Body of pancreas (tissue), 4 donors: ENCODE measurements at regions not wholly inside any gene's neighbourhood (a gene's known extent, or its start where the extent isn't known, plus 50 kb on each side); places are given as distances from the start of the nearest gene placed in this dataset.

Experiments used
- ATAC-seq: fragments of 150-250 bp; one replicate; pipeline ENCODE4 v1.9.1; 2016
- DNase-seq, 4 donors: peaks; one replicate each; pipeline ENCODE4 v3.0.0-alpha.2; 2019
- H3K27ac ChIP-seq, 4 donors: fragments of 200-600 bp; sonication (generic); 1 replicate in 3 of 4; 2 replicates in 1 of 4; pipeline versions ENCODE4 v1.5.1 to v1.6.1; 2016 to 2019; ENCODE audit warnings: mild to moderate bottlenecking in 1 of 4, mixed read lengths in 1 of 4, moderate library complexity in 1 of 4
- H3K27me3 ChIP-seq, 2 donors: fragments of 200-600 bp; sonication (generic); one replicate each; pipeline ENCODE4 v1.6.0; 2016; ENCODE audit warnings: mild to moderate bottlenecking in 1 of 2
- H3K36me3 ChIP-seq, 2 donors: fragments of 200-600 bp; sonication (generic); replicated peaks in 1 of 2; 2 replicates each; pipeline ENCODE4 v1.5.1; 2016; ENCODE audit warnings: low read depth in 2 of 2; ENCODE audit not compliant: insufficient read depth in 1 of 2
- H3K4me1 ChIP-seq: fragments of 200-600 bp; sonication (generic); one replicate; pipeline ENCODE4 v1.6.0; 2016
- H3K4me3 ChIP-seq, 2 donors: fragments of 200-600 bp; sonication (generic); 1 replicate in 1 of 2; 2 replicates in 1 of 2; pipeline ENCODE4 v1.5.1; 2016 to 2019
- H3K9me3 ChIP-seq, 3 donors: fragments of 200-600 bp; sonication (generic); 1 replicate in 2 of 3; 2 replicates in 1 of 3; pipeline ENCODE4 v1.5.1; 2016
- CTCF ChIP-seq, 7 experiments: fragments of 450-650 bp in 4 of 7; fragments of 200-600 bp in 3 of 7; sonication (generic) in 3 of 7; IDR thresholded peaks; one replicate each; pipeline ENCODE4 v1.5.1; 2016 to 2019; ENCODE audit warnings: antibody characterized with exemption in 7 of 7
- POLR2A ChIP-seq, 3 donors: fragments of 450-650 bp; IDR thresholded peaks; one replicate each; pipeline ENCODE4 v1.6.1; 2016; ENCODE audit warnings: antibody characterized with exemption in 3 of 3, mild to moderate bottlenecking in 2 of 3
- WGBS, 2 donors: methylation state at CpG; one replicate each; pipeline ENCODE4 v1.1.5; 2017; 5-methylcytosine and 5-hydroxymethylcytosine counted together
- intact Hi-C: fragments of 100-400 bp; cut with DNase I; formaldehyde crosslinking; loops from one replicate; pipeline ENCODE4 v1.15.1; 2023

- H3K4me1 ChIP-seq: peaks cover 12% of the 10 kb centered on the region
- ATAC-seq (no peak), DNase-seq (no peak)
- intact Hi-C loops: no loop called here
- H3K27me3 ChIP-seq: no peaks in the 10 kb centered on the region
- H3K4me3 ChIP-seq: no peak overlapping the region
- no peak overlapping the region for H3K27ac ChIP-seq
- TF ChIP-seq POLR2A (IDR thresholded peaks at IDR 0.05): no peak
- TF ChIP-seq CTCF (IDR thresholded peaks at IDR 0.05): no peak
- no peaks in the 10 kb centered on the region for H3K36me3 ChIP-seq
- WGBS, 2 donors: 75% methylated on average over 4 to 5 of the region's 5 CpGs
- no peaks in the 10 kb centered on the region for H3K9me3 ChIP-seq
Measured at GRCh38 chr1:115233598-115233997, 104.5 kb downstream of the NGF start.

GRCh38 chr1:115230281-115230680 is 107.8 kb downstream of the NGF start:
- H3K27me3 ChIP-seq: no peaks in the 10 kb centered on the region
- intact Hi-C loops: no loop called here
- 52 to 58% methylated on average over 3 of the region's 3 CpGs for WGBS, 2 donors
- H3K36me3 ChIP-seq: no peaks in the 10 kb centered on the region
- H3K4me3 ChIP-seq: no peak overlapping the region
- no peaks in the 10 kb centered on the region for H3K9me3 ChIP-seq
- DNase-seq: no peak
- H3K4me1 ChIP-seq: peaks cover 11% of the 10 kb centered on the region
- TF ChIP-seq CTCF (IDR thresholded peaks at IDR 0.05) (no peak), POLR2A (IDR thresholded peaks at IDR 0.05) (no peak)
- no peak overlapping the region for H3K27ac ChIP-seq
- no peak for ATAC-seq

GRCh38 chr1:115229016-115229415 is 109.0 kb downstream of the NGF start:
- ATAC-seq (no peak), DNase-seq (no peak)
- TF ChIP-seq CTCF (IDR thresholded peaks at IDR 0.05): no peak
- Histone ChIP-seq H3K36me3 (no peaks in the 10 kb centered on the region), H3K4me1 (peaks cover 11% of the 10 kb centered on the region), H3K4me3 (no peak overlapping the region), H3K27me3 (no peaks in the 10 kb centered on the region), H3K9me3 (no peaks in the 10 kb centered on the region), H3K27ac (no peak overlapping the region)
- intact Hi-C loops: no loop called here
- 10 to 11% methylated on average over 1 of the region's 1 CpG for WGBS, 2 donors

- Histone ChIP-seq H3K27me3 (no peaks in the 10 kb centered on the region), H3K4me3 (no peak overlapping the region), H3K36me3 (no peaks in the 10 kb centered on the region), H3K27ac (no peak overlapping the region), H3K9me3 (no peaks in the 10 kb centered on the region), H3K4me1 (peaks cover 11% of the 10 kb centered on the region)
- no peak for TF ChIP-seq POLR2A (IDR thresholded peaks at IDR 0.05)
- TF ChIP-seq CTCF (IDR thresholded peaks at IDR 0.05): no peak
- WGBS, 2 donors: 43 to 48% methylated on average over 4 of the region's 4 CpGs
- intact Hi-C loops: no loop called here
- DNase-seq: no peak
- ATAC-seq: no peak
Measured at GRCh38 chr1:115228191-115228590, 109.9 kb downstream of the NGF start.

GRCh38 chr1:115227346-115228082 is 110.5 kb downstream of the NGF start:
- TF ChIP-seq CTCF (IDR thresholded peaks at IDR 0.05): no peak
- TF ChIP-seq POLR2A (IDR thresholded peaks at IDR 0.05): no peak
- no peaks in the 10 kb centered on the region for H3K9me3 ChIP-seq
- ATAC-seq (no peak), DNase-seq (no peak)
- no peak overlapping the region for H3K4me3 ChIP-seq
- H3K36me3 ChIP-seq: no peaks in the 10 kb centered on the region
- WGBS, 2 donors: 85 to 96% methylated on average over 8 of the region's 8 CpGs
- peaks cover 11% of the 10 kb centered on the region for H3K4me1 ChIP-seq
- no peak overlapping the region for H3K27ac ChIP-seq
- H3K27me3 ChIP-seq: no peaks in the 10 kb centered on the region
- intact Hi-C loops: no loop called here
